Uterus (tissue), 3 donors: ENCODE measurements at regions not wholly inside any gene's neighbourhood (a gene's known extent, or its start where the extent isn't known, plus 50 kb on each side); places are given as distances from the start of the nearest gene placed in this dataset.
"Not testable (repeated sequence)": the region's sequence is repeated elsewhere in the genome, so short reads cannot be mapped to it uniquely, and the experiment has no call there.

ENCODE experiments used
- DNase-seq, 2 donors: peaks; one replicate each; pipeline ENCODE4 v3.0.0-alpha.2; 2019 to 2020
- H3K27ac ChIP-seq, 2 donors: fragments of 200-600 bp; sonication (generic); 1 replicate in 1 of 2; 2 replicates in 1 of 2; pipeline ENCODE4 v1.5.1; 2016 to 2018
- H3K27me3 ChIP-seq, 2 donors: fragments of 200-600 bp; sonication (generic); one replicate each; pipeline ENCODE4 v1.5.1; 2018 to 2019; ENCODE audit warnings: control low read depth in 1 of 2
- H3K36me3 ChIP-seq, 2 donors: fragments of 200-600 bp; sonication (generic); one replicate each; pipeline ENCODE4 v1.5.1; 2019; ENCODE audit warnings: control low read depth in 1 of 2
- H3K4me1 ChIP-seq, 2 donors: fragments of 200-600 bp; sonication (generic); one replicate each; pipeline ENCODE4 v1.5.1; 2018 to 2019; ENCODE audit warnings: control low read depth in 1 of 2
- H3K4me3 ChIP-seq, 2 donors: fragments of 200-600 bp; sonication (generic); 1 replicate in 1 of 2; 2 replicates in 1 of 2; pipeline ENCODE4 v1.5.1; 2018 to 2019; ENCODE audit warnings: mild to moderate bottlenecking in 1 of 2
- H3K9me3 ChIP-seq, 2 donors: fragments of 200-600 bp; sonication (generic); one replicate each; pipeline ENCODE4 v1.5.1; 2019; ENCODE audit warnings: control low read depth in 1 of 2
- CTCF ChIP-seq, 4 experiments: fragments of 200-600 bp in 2 of 4; fragments of 450-650 bp in 2 of 4; sonication (generic) in 2 of 4; IDR thresholded peaks; one replicate each; pipeline ENCODE4 v1.5.1; 2016 to 2019; ENCODE audit warnings: antibody characterized with exemption in 4 of 4, mild to moderate bottlenecking in 2 of 4, moderate library complexity in 1 of 4
- POLR2A ChIP-seq, 2 donors: fragments of 450-650 bp; IDR thresholded peaks; one replicate each; pipeline ENCODE4 v1.6.1; 2016; ENCODE audit warnings: antibody characterized with exemption in 2 of 2, mild to moderate bottlenecking in 1 of 2, moderate library complexity in 1 of 2
- intact Hi-C: fragments of 100-400 bp; cut with DNase I; formaldehyde crosslinking; loops from one replicate; pipeline ENCODE4 v1.15.1; 2023; ENCODE audit warnings: low total_unique reads
- donor health status: DM: yes; HTN: yes; CAD: no.

DNA sequence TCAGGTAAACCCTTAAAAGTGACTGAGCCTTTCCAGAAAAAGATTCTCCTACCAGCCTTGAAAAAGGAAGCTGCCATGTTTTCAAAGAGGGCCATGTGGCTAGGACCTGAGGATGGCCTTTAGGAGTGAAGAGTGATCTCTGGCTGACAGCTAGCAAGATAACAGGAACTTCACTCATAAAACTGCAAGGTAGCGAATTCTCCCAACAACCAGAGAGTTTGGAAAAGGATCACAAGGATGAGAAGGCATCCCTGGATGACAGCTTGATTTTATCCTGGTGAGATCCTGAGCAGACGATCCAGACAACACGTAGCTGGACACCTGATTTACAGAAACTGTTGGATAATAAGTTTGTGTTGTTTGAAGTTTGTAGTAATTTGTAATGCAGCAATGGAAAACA is 115.6 kb upstream of the FBXO33 start:
- TF ChIP-seq POLR2A (IDR thresholded peaks at IDR 0.05) (no peak), CTCF (IDR thresholded peaks at IDR 0.05) (no peak)
- peaks cover 0 to 9% of the 10 kb centered on the region in 2 donors for H3K9me3 ChIP-seq
- no peaks in the 10 kb centered on the region for H3K36me3 ChIP-seq
- intact Hi-C loops, result no loop called here
- H3K27ac ChIP-seq, result no peak overlapping the region
- no peak for DNase-seq
- no peak overlapping the region for H3K4me3 ChIP-seq
- no peaks in the 10 kb centered on the region for H3K27me3 ChIP-seq
- H3K4me1 ChIP-seq, result no peaks in the 10 kb centered on the region

GRCh38 chr14:39505812-39506211 is 73.6 kb upstream of the FBXO33 start:
- TF ChIP-seq CTCF (IDR thresholded peaks at IDR 0.05) (no peak), POLR2A (IDR thresholded peaks at IDR 0.05) (no peak)
- intact Hi-C loops, result no loop called here
- Histone ChIP-seq H3K4me1 (no peaks in the 10 kb centered on the region), H3K27ac (no peak overlapping the region), H3K36me3 (no peaks in the 10 kb centered on the region), H3K4me3 (no peak overlapping the region), H3K27me3 (no peaks in the 10 kb centered on the region), H3K9me3 (peaks cover 0 to 15% of the 10 kb centered on the region in 2 donors)
- DNase-seq, result no peak

DNA sequence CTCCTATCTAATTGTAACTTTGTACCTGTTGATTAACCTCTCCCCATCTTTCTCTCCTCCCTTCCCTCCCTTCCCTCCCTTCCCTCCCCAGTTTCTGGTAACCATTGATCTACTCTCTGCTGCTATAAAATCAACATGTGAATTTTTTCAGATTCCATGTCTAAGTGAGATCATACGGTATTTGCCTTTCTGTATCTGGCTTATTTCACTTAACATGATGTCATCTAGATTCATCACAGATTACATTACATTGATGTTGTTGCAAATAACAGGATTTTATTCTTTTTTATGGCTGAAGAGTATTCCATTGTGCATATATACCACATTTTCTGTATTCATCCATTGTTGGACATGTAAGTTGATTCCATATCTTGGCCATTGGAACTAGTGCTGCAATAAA is 68.0 kb upstream of the FBXO33 start:
- no peaks in the 10 kb centered on the region for H3K4me1 ChIP-seq
- intact Hi-C loops, result no loop called here
- DNase-seq, result no peak
- no peaks in the 10 kb centered on the region for H3K36me3 ChIP-seq
- no peak overlapping the region for H3K4me3 ChIP-seq
- TF ChIP-seq CTCF (IDR thresholded peaks at IDR 0.05), result no peak
- no peak for TF ChIP-seq POLR2A (IDR thresholded peaks at IDR 0.05)
- H3K27ac ChIP-seq, result no peak overlapping the region
- no peaks in the 10 kb centered on the region for H3K27me3 ChIP-seq
- no peaks in the 10 kb centered on the region for H3K9me3 ChIP-seq

DNA sequence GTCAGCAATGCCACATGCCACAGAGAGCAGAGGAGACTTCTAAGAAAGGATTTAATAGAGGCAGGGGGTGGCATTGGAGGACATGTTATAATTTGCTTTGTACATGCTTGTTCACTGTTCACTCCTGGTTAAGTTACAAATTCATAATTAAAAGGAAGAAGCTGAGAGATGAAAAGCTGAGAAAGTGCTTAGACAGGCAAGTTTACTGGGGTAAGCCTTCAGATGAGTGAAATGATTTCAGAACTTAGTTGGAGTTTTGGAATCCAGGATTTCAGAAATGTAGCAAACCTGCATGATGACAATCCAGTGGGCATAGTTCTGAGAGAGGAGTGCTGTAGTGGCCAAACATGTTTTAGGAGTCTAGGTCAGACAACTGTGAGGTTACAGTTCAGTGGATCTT is 67.3 kb upstream of the FBXO33 start:
- Histone ChIP-seq H3K4me3 (no peak overlapping the region), H3K9me3 (no peaks in the 10 kb centered on the region), H3K36me3 (no peaks in the 10 kb centered on the region), H3K27ac (no peak overlapping the region), H3K27me3 (no peaks in the 10 kb centered on the region), H3K4me1 (no peaks in the 10 kb centered on the region)
- TF ChIP-seq CTCF (IDR thresholded peaks at IDR 0.05) (no peak), POLR2A (IDR thresholded peaks at IDR 0.05) (no peak)
- intact Hi-C loops, result no loop called here
- no peak for DNase-seq

DNA sequence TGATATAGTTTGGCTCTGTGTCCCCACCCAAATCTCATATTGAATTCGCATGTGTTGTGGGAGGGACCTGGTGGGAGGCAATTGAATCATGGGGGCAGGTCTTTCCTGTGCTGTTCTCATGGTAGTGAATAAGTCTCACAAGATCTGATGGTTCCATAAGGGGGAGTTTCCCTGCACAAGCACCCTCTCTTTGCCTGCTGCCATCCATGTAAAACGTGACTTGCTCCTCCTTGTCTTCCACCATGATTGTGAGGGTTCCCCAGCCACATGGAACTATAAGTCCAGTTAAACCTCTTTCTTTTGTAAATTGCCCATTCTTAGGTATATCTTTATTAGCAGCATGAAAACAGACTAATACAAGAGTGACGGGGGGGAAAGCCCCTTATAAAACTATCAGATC is 65.4 kb upstream of the FBXO33 start:
- H3K36me3 ChIP-seq, H3K27ac ChIP-seq, DNase-seq, H3K9me3 ChIP-seq, H3K27me3 ChIP-seq, H3K4me3 ChIP-seq, intact Hi-C loops, H3K4me1 ChIP-seq: not testable (repeated sequence)

DNA sequence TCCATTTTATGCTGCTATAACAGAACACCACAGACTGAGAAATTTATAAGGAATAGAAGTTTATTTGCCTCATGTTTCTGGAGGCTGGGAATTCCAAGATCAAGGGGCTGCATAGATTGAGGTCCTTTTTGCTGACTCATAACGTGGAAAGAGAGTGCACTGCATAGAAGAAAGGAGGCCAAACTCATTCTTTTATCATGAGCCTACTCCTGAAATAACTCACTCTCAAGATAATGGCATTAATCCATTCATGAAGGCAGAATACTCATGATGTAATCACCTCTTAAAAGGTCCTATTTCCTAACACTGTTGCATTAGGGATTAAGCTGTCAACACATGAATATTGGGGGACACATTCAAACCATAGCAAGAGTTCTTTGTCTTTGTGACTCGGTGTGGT is 60.0 kb upstream of the FBXO33 start:
- intact Hi-C loops, result no loop called here
- no peaks in the 10 kb centered on the region for H3K27me3 ChIP-seq
- no peaks in the 10 kb centered on the region for H3K36me3 ChIP-seq

More for the DNA sequence above, 60.0 kb upstream of the FBXO33 start:
- H3K4me1 ChIP-seq, result peaks cover 0 to 7% of the 10 kb centered on the region in 2 donors
- no peaks in the 10 kb centered on the region for H3K9me3 ChIP-seq
- no peak overlapping the region for H3K4me3 ChIP-seq
- no peak overlapping the region for H3K27ac ChIP-seq
- DNase-seq, result no peak
- no peak for TF ChIP-seq POLR2A (IDR thresholded peaks at IDR 0.05)
- no peak for TF ChIP-seq CTCF (IDR thresholded peaks at IDR 0.05)
